SH-SY5Y (cell line): ENCODE measurements at regions not wholly inside any gene's neighbourhood (a gene's known extent, or its start where the extent isn't known, plus 50 kb on each side); places are given as distances from the start of the nearest gene placed in this dataset.

Experiments
- GATA2 ChIP-seq: IDR thresholded peaks from 2 replicates; pipeline ENCODE4 v1.6.1; 2011; ENCODE audit warnings: mild to moderate bottlenecking, low read depth, low read length
- GATA3 ChIP-seq: IDR thresholded peaks from 2 replicates; pipeline ENCODE4 v1.6.1; 2011; ENCODE audit warnings: low read depth, mild to moderate bottlenecking, low read length, moderate library complexity

- no peak for TF ChIP-seq GATA2
- TF ChIP-seq GATA3 = no peak
Measured at GRCh38 chr12:87238466-87238865, 790.7 kb downstream of the C12orf50 start.

GRCh38 chr12:87234898-87235297 lies 794.3 kb downstream of the C12orf50 start:
- no peak for TF ChIP-seq GATA3
- no peak for TF ChIP-seq GATA2

- TF ChIP-seq GATA2 (no peak), GATA3 (no peak)
Measured at GRCh38 chr12:87233671-87234070, 795.5 kb downstream of the C12orf50 start.

GRCh38 chr12:87231818-87232217 lies 797.4 kb downstream of the C12orf50 start:
- TF ChIP-seq GATA2 (no peak), GATA3 (no peak)

- TF ChIP-seq GATA2 (no peak), GATA3 (no peak)
Measured at GRCh38 chr12:87230441-87230840, 798.8 kb downstream of the C12orf50 start.

GRCh38 chr12:87227162-87227561 lies 802.0 kb downstream of the C12orf50 start:
- TF ChIP-seq GATA2 (no peak), GATA3 (no peak)

- no peak for TF ChIP-seq GATA2
- no peak for TF ChIP-seq GATA3
Measured at GRCh38 chr12:87217491-87217890, 811.7 kb downstream of the C12orf50 start.

- no peak for TF ChIP-seq GATA2
- TF ChIP-seq GATA3 = no peak
Measured at GRCh38 chr12:87216436-87216835, 812.8 kb downstream of the C12orf50 start.

- TF ChIP-seq GATA3 (no peak), GATA2 (no peak)
Measured at GRCh38 chr12:87202189-87202588, 827.0 kb downstream of the C12orf50 start.

- TF ChIP-seq GATA2 (no peak), GATA3 (no peak)
Measured at GRCh38 chr12:87201598-87201997, 827.6 kb downstream of the C12orf50 start.

- no peak for TF ChIP-seq GATA2
- TF ChIP-seq GATA3 = no peak
Measured at GRCh38 chr12:87200289-87200979, 828.8 kb downstream of the C12orf50 start.

GRCh38 chr12:87198181-87198580 lies 831.0 kb downstream of the C12orf50 start:
- TF ChIP-seq GATA2 (no peak), GATA3 (no peak)

- no peak for TF ChIP-seq GATA2
Measured at GRCh38 chr12:87196321-87196720, 832.9 kb downstream of the C12orf50 start.

- TF ChIP-seq GATA3 (no peak), GATA2 (no peak)
Measured at GRCh38 chr12:87185367-87185766, 843.8 kb downstream of the C12orf50 start.

- no peak for TF ChIP-seq GATA2
- no peak for TF ChIP-seq GATA3
Measured at GRCh38 chr12:87182696-87183233, 846.4 kb downstream of the C12orf50 start.
